ENCODE measurements at regions not wholly inside any gene's neighbourhood (a gene's known extent, or its start where the extent isn't known, plus 50 kb on each side); places are given as distances from the start of the nearest gene placed in this dataset.

DNA sequence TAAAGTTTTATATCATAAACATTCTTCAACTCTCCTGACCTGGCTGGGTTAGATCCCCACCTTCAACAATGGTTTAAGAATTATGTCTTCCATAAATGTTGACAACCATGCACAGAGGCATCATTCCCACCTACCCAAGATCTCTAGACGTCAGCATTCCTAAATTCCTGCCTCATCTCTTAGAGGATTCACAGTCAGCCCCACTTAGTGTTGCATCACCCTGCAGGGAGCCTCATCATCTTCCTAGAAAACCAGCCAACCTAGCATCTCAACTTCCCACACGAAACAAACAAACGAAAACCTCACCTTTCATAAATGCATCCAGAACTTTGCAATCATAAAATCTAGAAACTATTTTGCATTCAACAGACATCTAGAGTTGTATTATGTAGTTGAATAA is 816.1 kb upstream of the C9orf72 start:
- intact Hi-C loops (cut with micrococcal nuclease; ENCODE audit: unreplicated experiment) (no loop called here), in situ Hi-C loops (cut with HindIII; ENCODE audit: low pct_unique_long_range_greater_than_20kb, low sequenced_read_pairs) (no loop called here)
- BruUV-seq (replicated peaks) = no TSS peak
- Histone ChIP-seq H3K27ac (ENCODE audit: low read length) (no peak overlapping the region), H3K4me3 (ENCODE audit: low read depth in 2 of 2, low read length in 2 of 2) (no peak overlapping the region), H3K27me3 (ENCODE audit: control insufficient read depth, insufficient read depth, low read length) (no peaks in the 10 kb centered on the region), H3K9me3 (ENCODE audit: control insufficient read depth, insufficient read depth, low read depth, low read length) (no peaks in the 10 kb centered on the region), H3K4me1 (ENCODE audit: control insufficient read depth, insufficient read depth, low read length) (no peaks in the 10 kb centered on the region), H3K36me3 (ENCODE audit: control insufficient read depth, insufficient read depth, low read length) (no peaks in the 10 kb centered on the region)
- ATAC-seq = no peak
- ChIA-PET POLR2A (no interaction called here), CTCF (no interaction called here)
- TF ChIP-seq CTCF (IDR thresholded peaks at IDR 0.05) (no peak), TCF7L2 (IDR thresholded peaks at IDR 0.05; ENCODE audit: low read depth, low read length) (no peak), SIN3A (IDR thresholded peaks at IDR 0.05; ENCODE audit: borderline replicate concordance, insufficient read depth, low read depth, low read length) (no peak), POLR2AphosphoS5 (IDR thresholded peaks at IDR 0.05; ENCODE audit: low read depth, low read length) (no peak)
- TF ChIP-seq, protein P1, sequence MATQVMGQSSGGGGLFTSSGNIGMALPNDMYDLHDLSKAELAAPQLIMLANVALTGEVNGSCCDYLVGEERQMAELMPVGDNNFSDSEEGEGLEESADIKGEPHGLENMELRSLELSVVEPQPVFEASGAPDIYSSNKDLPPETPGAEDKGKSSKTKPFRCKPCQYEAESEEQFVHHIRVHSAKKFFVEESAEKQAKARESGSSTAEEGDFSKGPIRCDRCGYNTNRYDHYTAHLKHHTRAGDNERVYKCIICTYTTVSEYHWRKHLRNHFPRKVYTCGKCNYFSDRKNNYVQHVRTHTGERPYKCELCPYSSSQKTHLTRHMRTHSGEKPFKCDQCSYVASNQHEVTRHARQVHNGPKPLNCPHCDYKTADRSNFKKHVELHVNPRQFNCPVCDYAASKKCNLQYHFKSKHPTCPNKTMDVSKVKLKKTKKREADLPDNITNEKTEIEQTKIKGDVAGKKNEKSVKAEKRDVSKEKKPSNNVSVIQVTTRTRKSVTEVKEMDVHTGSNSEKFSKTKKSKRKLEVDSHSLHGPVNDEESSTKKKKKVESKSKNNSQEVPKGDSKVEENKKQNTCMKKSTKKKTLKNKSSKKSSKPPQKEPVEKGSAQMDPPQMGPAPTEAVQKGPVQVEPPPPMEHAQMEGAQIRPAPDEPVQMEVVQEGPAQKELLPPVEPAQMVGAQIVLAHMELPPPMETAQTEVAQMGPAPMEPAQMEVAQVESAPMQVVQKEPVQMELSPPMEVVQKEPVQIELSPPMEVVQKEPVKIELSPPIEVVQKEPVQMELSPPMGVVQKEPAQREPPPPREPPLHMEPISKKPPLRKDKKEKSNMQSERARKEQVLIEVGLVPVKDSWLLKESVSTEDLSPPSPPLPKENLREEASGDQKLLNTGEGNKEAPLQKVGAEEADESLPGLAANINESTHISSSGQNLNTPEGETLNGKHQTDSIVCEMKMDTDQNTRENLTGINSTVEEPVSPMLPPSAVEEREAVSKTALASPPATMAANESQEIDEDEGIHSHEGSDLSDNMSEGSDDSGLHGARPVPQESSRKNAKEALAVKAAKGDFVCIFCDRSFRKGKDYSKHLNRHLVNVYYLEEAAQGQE (IDR thresholded peaks at IDR 0.05; ENCODE audit: insufficient read depth in 1 of 2, low read depth in 2 of 2, low read length in 1 of 2) = no peak
- no peak for DNase-seq (ENCODE audit: low read depth, low spot score)

DNA sequence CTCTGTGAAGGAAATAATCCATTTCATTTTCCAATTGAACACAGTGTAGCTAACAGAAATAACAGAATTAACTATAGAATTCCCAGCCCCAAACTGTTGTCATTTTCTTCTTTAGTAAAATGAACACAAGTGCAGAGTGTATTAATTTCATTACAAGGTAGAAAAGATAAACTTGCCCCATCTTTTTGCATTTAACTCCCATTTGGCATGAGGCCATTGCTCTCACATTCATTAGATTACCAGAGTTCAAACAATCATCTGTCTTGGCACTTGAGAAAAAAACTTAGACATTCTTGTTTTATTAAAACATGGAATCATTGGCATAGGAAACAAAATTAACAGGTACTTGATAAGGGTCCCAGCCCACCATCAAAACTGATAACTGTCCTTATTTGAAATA is 821.5 kb upstream of the C9orf72 start:
- ATAC-seq (no peak), DNase-seq (ENCODE audit: low read depth, low spot score) (no peak)
- no peak for TF ChIP-seq SIN3A (IDR thresholded peaks at IDR 0.05; ENCODE audit: borderline replicate concordance, insufficient read depth, low read depth, low read length)
- TF ChIP-seq, protein P1 (IDR thresholded peaks at IDR 0.05; ENCODE audit: insufficient read depth in 1 of 2, low read depth in 2 of 2, low read length in 1 of 2) = no peak
- no peak for TF ChIP-seq CTCF (IDR thresholded peaks at IDR 0.05)
- no peak for TF ChIP-seq TCF7L2 (IDR thresholded peaks at IDR 0.05; ENCODE audit: low read depth, low read length)
- TF ChIP-seq POLR2AphosphoS5 (IDR thresholded peaks at IDR 0.05; ENCODE audit: low read depth, low read length) = no peak
- POLR2A ChIA-PET = no interaction called here
- intact Hi-C loops (cut with micrococcal nuclease; ENCODE audit: unreplicated experiment) = no loop called here
- CTCF ChIA-PET = no interaction called here
- no TSS peak for BruUV-seq (replicated peaks)
- in situ Hi-C loops (cut with HindIII; ENCODE audit: low pct_unique_long_range_greater_than_20kb, low sequenced_read_pairs) = no loop called here
- H3K27ac ChIP-seq (ENCODE audit: low read length) = no peak overlapping the region
- H3K4me3 ChIP-seq (ENCODE audit: low read depth in 2 of 2, low read length in 2 of 2) = no peak overlapping the region
- H3K4me1 ChIP-seq (ENCODE audit: control insufficient read depth, insufficient read depth, low read length) = no peaks in the 10 kb centered on the region
- no peaks in the 10 kb centered on the region for H3K27me3 ChIP-seq (ENCODE audit: control insufficient read depth, insufficient read depth, low read length)
- no peaks in the 10 kb centered on the region for H3K9me3 ChIP-seq (ENCODE audit: control insufficient read depth, insufficient read depth, low read depth, low read length)
- no peaks in the 10 kb centered on the region for H3K36me3 ChIP-seq (ENCODE audit: control insufficient read depth, insufficient read depth, low read length)
